Activated T-helper 17 cell treated with anti-CD3 and anti-CD28 coated beads, Interleukin-2, amount 50 U/mL, for 72 hours (primary cell): ENCODE measurements at regions not wholly inside any gene's neighbourhood (a gene's known extent, or its start where the extent isn't known, plus 50 kb on each side); places are given as distances from the start of the nearest gene placed in this dataset.

ENCODE experiments used
- ATAC-seq: fragments of 150-1000 bp; cut with Tn5 transposase; replicated peaks from 2 replicates; pipeline ENCODE4 v1.10.0; 2021; ENCODE audit warnings: mild to moderate bottlenecking, moderate library complexity
- H3K27ac Mint-ChIP-seq: one replicate; pipeline ENCODE4 v1.8.0; 2022; ENCODE audit warnings: mixed read lengths
- H3K27me3 Mint-ChIP-seq: one replicate; pipeline ENCODE4 v1.8.0; 2022; ENCODE audit warnings: mixed read lengths
- H3K36me3 Mint-ChIP-seq: one replicate; pipeline ENCODE4 v1.8.0; 2022; ENCODE audit warnings: low read depth, mild to moderate bottlenecking, mixed read lengths
- H3K4me1 Mint-ChIP-seq: one replicate; pipeline ENCODE4 v1.8.0; 2022; ENCODE audit warnings: mixed read lengths
- H3K4me3 Mint-ChIP-seq: one replicate; pipeline ENCODE4 v1.8.0; 2022; ENCODE audit warnings: mild to moderate bottlenecking, mixed read lengths
- H3K9me3 Mint-ChIP-seq: one replicate; pipeline ENCODE4 v1.8.0; 2022; ENCODE audit warnings: mixed read lengths

DNA sequence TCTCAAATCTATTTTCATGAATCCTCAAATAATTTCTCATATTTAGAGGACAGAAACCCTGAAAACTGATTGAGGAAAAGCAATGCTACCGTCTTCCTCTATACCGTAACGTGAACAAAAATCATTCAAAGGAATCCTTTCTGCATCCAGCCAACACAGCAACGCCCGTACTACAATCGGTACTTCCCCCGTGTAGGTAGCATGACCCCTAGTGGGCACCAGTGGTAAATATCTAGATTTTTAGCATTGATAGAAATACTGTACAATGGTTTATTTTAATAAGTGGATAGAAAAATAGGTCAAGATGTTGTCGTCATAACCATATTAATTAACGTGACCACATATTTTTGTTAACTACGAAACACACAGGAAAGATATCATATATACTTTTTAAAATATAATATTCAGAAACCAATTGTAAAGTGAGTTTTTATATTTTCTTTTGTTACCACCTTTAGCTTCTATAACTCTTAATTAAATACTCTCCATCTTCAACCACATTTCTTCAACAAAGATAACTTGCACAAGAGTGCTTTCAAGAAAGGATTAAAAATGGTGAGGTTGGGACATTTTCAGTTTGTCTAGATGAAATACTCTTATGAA lies 194.1 kb downstream of the SS18 start:
- Mint-ChIP-seq H3K27me3 (peaks cover 7% of the 10 kb centered on the region), H3K27ac (no peak overlapping the region), H3K4me3 (no peak overlapping the region), H3K4me1 (peaks cover 5% of the 10 kb centered on the region), H3K9me3 (no peaks in the 10 kb centered on the region), H3K36me3 (no peaks in the 10 kb centered on the region)
- no peak for ATAC-seq

DNA sequence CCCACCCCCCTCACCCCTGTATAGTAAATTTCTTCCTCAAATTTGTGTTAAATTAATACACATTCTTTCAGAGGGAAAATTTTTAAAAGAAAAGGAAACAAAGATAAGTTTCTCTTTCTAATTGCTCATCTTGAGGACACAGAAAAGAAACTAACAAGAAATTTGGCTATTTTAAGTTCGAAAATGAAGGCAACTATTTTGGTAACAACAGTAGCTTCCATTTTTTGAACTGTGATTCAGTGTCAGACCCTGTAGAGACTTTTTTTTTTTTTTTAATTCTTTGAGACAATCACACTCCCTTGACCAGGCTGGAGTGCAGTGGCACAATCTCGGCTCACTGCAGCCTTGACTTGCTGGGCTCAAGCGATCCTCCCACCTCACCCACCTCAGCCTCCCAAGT lies 194.9 kb downstream of the SS18 start:
- Mint-ChIP-seq H3K27me3 (peaks cover 3% of the 10 kb centered on the region), H3K9me3 (no peaks in the 10 kb centered on the region), H3K4me1 (peaks cover 5% of the 10 kb centered on the region), H3K4me3 (no peak overlapping the region), H3K27ac (no peak overlapping the region), H3K36me3 (no peaks in the 10 kb centered on the region)
- ATAC-seq: no peak

- H3K9me3 Mint-ChIP-seq: peaks cover 11% of the 10 kb centered on the region
- no peak overlapping the region for H3K27ac Mint-ChIP-seq
- H3K27me3 Mint-ChIP-seq: peaks cover 12% of the 10 kb centered on the region
- H3K36me3 Mint-ChIP-seq: no peaks in the 10 kb centered on the region
- no peak for ATAC-seq
- H3K4me3 Mint-ChIP-seq: no peak overlapping the region
- H3K4me1 Mint-ChIP-seq: no peaks in the 10 kb centered on the region
Measured at GRCh38 chr18:25886283-25886682, 204.1 kb downstream of the SS18 start.

- Mint-ChIP-seq H3K27me3 (peaks cover 24% of the 10 kb centered on the region), H3K36me3 (no peaks in the 10 kb centered on the region), H3K4me3 (no peak overlapping the region), H3K4me1 (no peaks in the 10 kb centered on the region), H3K9me3 (peaks cover 11% of the 10 kb centered on the region), H3K27ac (no peak overlapping the region)
- no peak for ATAC-seq
Measured at GRCh38 chr18:25883091-25883490, 207.3 kb downstream of the SS18 start.

- H3K36me3 Mint-ChIP-seq: no peaks in the 10 kb centered on the region
- H3K27me3 Mint-ChIP-seq: peaks cover 23% of the 10 kb centered on the region
- peaks cover 1% of the 10 kb centered on the region for H3K9me3 Mint-ChIP-seq
- no peak for ATAC-seq
- H3K4me3 Mint-ChIP-seq: no peak overlapping the region
- no peaks in the 10 kb centered on the region for H3K4me1 Mint-ChIP-seq
- H3K27ac Mint-ChIP-seq: no peak overlapping the region
Measured at GRCh38 chr18:25881149-25881548, 209.3 kb downstream of the SS18 start.

- no peak overlapping the region for H3K27ac Mint-ChIP-seq
Measured at GRCh38 chr18:25880441-25880840, 210.0 kb downstream of the SS18 start.

DNA sequence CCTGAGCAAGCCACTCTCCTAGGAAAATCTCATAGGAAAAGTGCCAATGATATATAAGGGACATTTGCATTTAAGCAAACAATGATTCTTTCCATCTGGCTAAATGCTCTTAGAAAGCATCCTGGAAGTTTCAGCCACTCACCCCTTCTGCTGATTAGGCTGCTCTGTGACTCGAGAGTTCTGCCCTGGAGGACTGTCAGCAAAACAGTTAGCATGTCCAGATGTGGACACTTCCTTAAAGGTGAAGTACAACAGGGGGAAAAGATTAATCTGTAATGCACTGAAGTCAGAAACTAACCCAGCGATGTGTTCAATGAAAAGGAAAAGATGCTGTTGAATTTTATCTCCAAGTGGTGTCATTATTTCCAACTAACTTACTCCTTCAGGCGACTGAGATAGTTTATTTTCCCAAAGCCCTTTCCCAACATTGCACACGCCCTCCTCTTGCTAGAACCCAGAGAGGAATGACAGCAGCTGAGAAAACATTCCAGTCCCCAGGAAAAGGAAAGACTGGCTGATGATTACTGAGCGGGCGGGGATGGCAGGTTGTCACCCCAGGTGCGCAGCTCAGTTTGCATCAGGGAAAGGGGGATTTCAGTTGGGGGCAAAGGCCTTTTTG lies 214.0 kb downstream of the SS18 start:
- no peaks in the 10 kb centered on the region for H3K9me3 Mint-ChIP-seq
- peaks cover 30% of the 10 kb centered on the region for H3K27me3 Mint-ChIP-seq
- no peaks in the 10 kb centered on the region for H3K36me3 Mint-ChIP-seq
- H3K27ac Mint-ChIP-seq: no peak overlapping the region
- ATAC-seq: no peak
- no peak overlapping the region for H3K4me3 Mint-ChIP-seq
- H3K4me1 Mint-ChIP-seq: no peaks in the 10 kb centered on the region

More at GRCh38 chr18:25880441-25880840, 210.0 kb downstream of the SS18 start:
- ATAC-seq: no peak
- no peak overlapping the region for H3K4me3 Mint-ChIP-seq
- no peaks in the 10 kb centered on the region for H3K4me1 Mint-ChIP-seq
- peaks cover 23% of the 10 kb centered on the region for H3K27me3 Mint-ChIP-seq
- no peaks in the 10 kb centered on the region for H3K36me3 Mint-ChIP-seq
- no peaks in the 10 kb centered on the region for H3K9me3 Mint-ChIP-seq

DNA sequence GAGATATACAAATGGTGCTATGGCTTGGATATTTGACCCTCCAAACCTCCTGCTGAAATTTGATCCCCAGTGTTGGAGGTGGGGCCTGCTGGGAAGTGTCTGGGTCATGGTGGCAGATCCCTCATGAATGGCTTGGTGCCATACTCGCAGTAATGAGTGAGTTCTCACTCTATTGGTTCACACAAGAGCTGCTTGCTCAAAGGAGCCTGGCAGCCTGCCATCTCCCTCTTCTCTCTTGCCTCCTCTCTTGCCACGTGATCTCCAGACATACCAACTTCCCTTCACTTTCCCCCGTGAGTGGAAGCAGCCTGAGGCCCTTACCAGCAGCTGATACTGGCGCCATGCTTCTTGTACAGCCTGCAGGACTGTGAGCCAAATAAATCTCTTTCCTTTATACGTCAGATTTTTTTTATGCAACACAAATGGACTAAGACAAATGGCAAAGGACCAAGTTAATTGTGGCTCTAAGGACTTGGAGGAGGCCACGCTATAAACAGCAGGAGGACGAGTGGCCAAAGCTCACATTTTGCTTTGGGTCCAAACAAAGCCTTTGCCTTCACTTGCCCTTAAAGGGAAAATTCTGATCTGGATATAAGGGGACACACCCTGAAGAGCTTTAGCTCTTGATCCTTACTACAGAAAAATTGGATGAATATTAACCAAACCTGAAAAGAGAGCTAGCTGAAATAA lies 214.7 kb downstream of the SS18 start:
- Mint-ChIP-seq H3K4me1 (no peaks in the 10 kb centered on the region), H3K36me3 (no peaks in the 10 kb centered on the region), H3K27ac (no peak overlapping the region), H3K27me3 (peaks cover 27% of the 10 kb centered on the region), H3K9me3 (no peaks in the 10 kb centered on the region), H3K4me3 (no peak overlapping the region)
- ATAC-seq: no peak

DNA sequence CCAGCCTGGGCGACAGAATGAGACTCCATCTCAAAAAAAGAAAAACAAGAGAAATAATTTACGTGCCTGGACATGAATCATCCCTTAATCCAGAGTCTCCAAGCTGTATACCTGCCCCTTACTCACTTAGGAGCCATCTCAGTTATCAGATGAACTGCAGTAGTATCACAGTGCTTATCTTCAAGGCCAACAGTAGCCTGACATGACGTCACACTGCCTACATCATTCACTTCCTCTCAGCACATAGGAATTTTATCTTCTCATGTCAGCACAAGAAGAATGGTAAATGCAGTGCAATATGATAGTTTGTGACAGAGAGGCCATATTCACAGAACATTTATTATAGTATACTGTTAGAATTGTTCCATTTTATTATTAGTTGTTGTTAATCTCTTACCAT lies 216.6 kb downstream of the SS18 start:
- Mint-ChIP-seq H3K27me3 (peaks cover 25% of the 10 kb centered on the region), H3K36me3 (no peaks in the 10 kb centered on the region), H3K4me3 (no peak overlapping the region), H3K27ac (no peak overlapping the region), H3K4me1 (no peaks in the 10 kb centered on the region), H3K9me3 (no peaks in the 10 kb centered on the region)
- no peak for ATAC-seq

- H3K4me1 Mint-ChIP-seq: no peaks in the 10 kb centered on the region
- no peaks in the 10 kb centered on the region for H3K36me3 Mint-ChIP-seq
- no peak overlapping the region for H3K27ac Mint-ChIP-seq
- H3K27me3 Mint-ChIP-seq: peaks cover 13% of the 10 kb centered on the region
- ATAC-seq: no peak
- H3K4me3 Mint-ChIP-seq: no peak overlapping the region
- H3K9me3 Mint-ChIP-seq: no peaks in the 10 kb centered on the region
Measured at GRCh38 chr18:25866331-25866730, 224.1 kb downstream of the SS18 start.

- H3K4me1 Mint-ChIP-seq: no peaks in the 10 kb centered on the region
- peaks cover 4% of the 10 kb centered on the region for H3K27me3 Mint-ChIP-seq
- no peak for ATAC-seq
- H3K36me3 Mint-ChIP-seq: no peaks in the 10 kb centered on the region
- no peak overlapping the region for H3K27ac Mint-ChIP-seq
- H3K9me3 Mint-ChIP-seq: no peaks in the 10 kb centered on the region
- H3K4me3 Mint-ChIP-seq: no peak overlapping the region
Measured at GRCh38 chr18:25862881-25863600, 227.4 kb downstream of the SS18 start.

DNA sequence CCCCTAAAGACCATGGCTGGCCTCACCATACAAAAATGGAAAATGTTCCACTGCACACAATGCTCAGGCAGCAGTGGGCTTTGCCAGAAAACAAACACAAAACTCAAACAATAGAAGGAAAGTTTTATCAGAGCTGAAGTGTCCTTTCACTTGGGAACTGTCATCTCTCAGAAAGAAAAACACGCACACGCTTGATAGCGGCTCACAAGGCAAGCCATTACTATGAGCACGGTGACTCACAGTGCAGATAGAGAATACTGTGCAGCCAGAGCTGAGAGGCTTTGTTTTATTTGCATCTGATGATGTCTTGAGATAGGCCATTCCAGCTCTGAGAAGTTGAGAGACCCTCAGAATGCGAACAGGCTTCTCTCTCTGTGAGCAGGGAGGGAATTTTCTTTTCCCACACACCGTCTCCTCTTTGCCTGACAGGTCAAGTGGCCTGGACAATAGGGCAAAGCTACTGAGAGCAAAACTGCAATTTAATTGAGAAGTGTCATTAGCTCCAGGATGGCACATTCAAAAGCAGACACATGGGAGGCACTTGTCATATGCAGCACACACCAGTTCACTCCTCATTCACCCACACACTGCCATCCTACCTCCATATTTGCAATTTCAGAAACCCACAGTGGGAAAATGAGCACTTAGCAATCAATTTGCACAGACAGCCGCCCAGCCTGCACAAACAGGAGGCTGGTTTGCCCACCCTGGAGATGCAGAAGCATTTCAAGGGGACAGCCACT lies 236.6 kb downstream of the SS18 start:
- H3K27me3 Mint-ChIP-seq: peaks cover 9% of the 10 kb centered on the region

DNA sequence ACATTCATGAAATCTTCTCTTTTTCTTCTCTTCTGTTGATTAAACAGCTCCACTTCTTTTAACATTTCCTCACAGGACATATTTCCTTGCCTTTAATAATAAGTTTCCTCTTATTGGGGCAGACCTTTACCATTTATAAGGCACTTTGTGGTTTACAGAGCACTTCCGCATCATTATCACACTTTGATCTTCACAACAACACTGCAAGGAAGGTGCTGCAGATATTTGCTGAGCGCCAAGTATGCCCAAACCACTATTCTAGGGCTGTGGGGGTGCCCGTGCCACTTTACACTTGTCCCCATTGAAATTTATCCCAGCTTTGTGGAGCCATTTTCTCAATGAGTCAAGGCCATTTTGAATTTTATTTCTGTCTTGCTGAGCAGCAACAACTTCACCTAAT lies 246.6 kb downstream of the SS18 start:
- ATAC-seq: no peak
- Mint-ChIP-seq H3K9me3 (peaks cover 4% of the 10 kb centered on the region), H3K27me3 (peaks cover 12% of the 10 kb centered on the region), H3K36me3 (no peaks in the 10 kb centered on the region), H3K27ac (no peak overlapping the region), H3K4me1 (no peaks in the 10 kb centered on the region), H3K4me3 (no peak overlapping the region)

More for the DNA sequence above, 236.6 kb downstream of the SS18 start:
- Mint-ChIP-seq H3K4me3 (no peak overlapping the region), H3K27ac (no peak overlapping the region), H3K9me3 (no peaks in the 10 kb centered on the region), H3K36me3 (no peaks in the 10 kb centered on the region), H3K4me1 (no peaks in the 10 kb centered on the region)
- no peak for ATAC-seq

- Mint-ChIP-seq H3K36me3 (no peaks in the 10 kb centered on the region), H3K4me3 (no peak overlapping the region), H3K9me3 (peaks cover 4% of the 10 kb centered on the region), H3K27me3 (peaks cover 12% of the 10 kb centered on the region), H3K4me1 (no peaks in the 10 kb centered on the region), H3K27ac (no peak overlapping the region)
- no peak for ATAC-seq
Measured at GRCh38 chr18:25842665-25843064, 247.7 kb downstream of the SS18 start.
